T-helper 17 cell (primary cell): ENCODE measurements at regions not wholly inside any gene's neighbourhood (a gene's known extent, or its start where the extent isn't known, plus 50 kb on each side); places are given as distances from the start of the nearest gene placed in this dataset.

Source experiments
- ATAC-seq: fragments of 150-1000 bp; cut with Tn5 transposase; 2 replicates; pipeline ENCODE4 v1.10.0; 2021; ENCODE audit warnings: mild to moderate bottlenecking, moderate library complexity
- DNase-seq, 3 donors: peaks; one replicate each; pipeline versions ENCODE4 v3.0.0 to v3.0.0-alpha.2; 2020 to 2021
- H3K9me3 ChIP-seq: one replicate; pipeline ENCODE4 v1.7.0; 2013; ENCODE audit warnings: low read length, mild to moderate bottlenecking; ENCODE audit not compliant: control insufficient read depth, poor library complexity, severe bottlenecking
- H3K27ac Mint-ChIP-seq: one replicate; pipeline ENCODE4 v1.8.0; 2022; ENCODE audit warnings: mild to moderate bottlenecking, moderate library complexity, mixed read lengths
- H3K27me3 Mint-ChIP-seq: one replicate; pipeline ENCODE4 v1.8.0; 2022; ENCODE audit warnings: mixed read lengths
- H3K36me3 Mint-ChIP-seq: one replicate; pipeline ENCODE4 v1.8.0; 2022; ENCODE audit warnings: low read depth, mixed read lengths
- H3K4me1 Mint-ChIP-seq: one replicate; pipeline ENCODE4 v1.8.0; 2022; ENCODE audit warnings: mild to moderate bottlenecking, mixed read lengths
- H3K4me3 Mint-ChIP-seq: one replicate; pipeline ENCODE4 v1.8.0; 2022; ENCODE audit warnings: mild to moderate bottlenecking, moderate library complexity, mixed read lengths

- H3K4me1 Mint-ChIP-seq = no peaks in the 10 kb centered on the region
- H3K27ac Mint-ChIP-seq = no peak overlapping the region
- no peaks in the 10 kb centered on the region for H3K36me3 Mint-ChIP-seq
- no peak overlapping the region for H3K4me3 Mint-ChIP-seq
- H3K9me3 ChIP-seq = no peaks in the 10 kb centered on the region
- no peaks in the 10 kb centered on the region for H3K27me3 Mint-ChIP-seq
- ATAC-seq = no peak
- DNase-seq = no peak
These were observed 177.9 kb upstream of the DUSP10 start for GRCh38 chr1:221919743-221920142.

GRCh38 chr1:221919341-221919740 is 177.5 kb upstream of the DUSP10 start:
- Mint-ChIP-seq H3K27me3 (no peaks in the 10 kb centered on the region), H3K36me3 (no peaks in the 10 kb centered on the region), H3K4me1 (no peaks in the 10 kb centered on the region), H3K4me3 (no peak overlapping the region), H3K27ac (no peak overlapping the region)
- H3K9me3 ChIP-seq = no peaks in the 10 kb centered on the region
- ATAC-seq (no peak), DNase-seq (no peak)

GRCh38 chr1:221916176-221916575 is 174.3 kb upstream of the DUSP10 start:
- ATAC-seq (no peak), DNase-seq (no peak)
- peaks cover 4% of the 10 kb centered on the region for H3K4me1 Mint-ChIP-seq
- H3K4me3 Mint-ChIP-seq = no peak overlapping the region
- H3K27me3 Mint-ChIP-seq = no peaks in the 10 kb centered on the region
- H3K9me3 ChIP-seq = no peaks in the 10 kb centered on the region
- H3K27ac Mint-ChIP-seq = no peak overlapping the region
- H3K36me3 Mint-ChIP-seq = no peaks in the 10 kb centered on the region

DNA sequence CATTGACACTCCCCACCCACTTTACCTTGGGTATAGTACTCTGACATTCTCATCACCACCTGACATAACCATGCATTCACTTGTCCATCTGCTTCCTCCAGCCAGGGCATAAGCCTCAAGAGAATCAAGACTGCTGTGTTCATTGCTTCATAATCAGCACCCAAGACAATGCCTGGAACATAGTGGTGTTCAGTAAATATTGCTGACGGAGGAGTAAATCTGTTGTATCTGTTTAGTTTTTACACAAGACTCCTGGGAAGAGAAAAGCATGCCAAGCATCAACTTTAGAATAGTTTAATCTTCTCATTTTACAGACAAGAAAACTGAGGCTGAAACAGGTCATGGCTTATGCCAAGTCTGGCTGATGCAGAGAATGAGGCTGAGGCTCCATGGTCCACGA is 173.9 kb upstream of the DUSP10 start:
- Mint-ChIP-seq H3K4me3 (no peak overlapping the region), H3K27me3 (no peaks in the 10 kb centered on the region), H3K27ac (no peak overlapping the region), H3K36me3 (no peaks in the 10 kb centered on the region), H3K4me1 (peaks cover 4% of the 10 kb centered on the region)
- no peaks in the 10 kb centered on the region for H3K9me3 ChIP-seq
- ATAC-seq = no peak
- no peak for DNase-seq

- Mint-ChIP-seq H3K27me3 (peaks cover 15% of the 10 kb centered on the region), H3K4me1 (peaks cover 4% of the 10 kb centered on the region), H3K4me3 (no peak overlapping the region), H3K36me3 (no peaks in the 10 kb centered on the region), H3K27ac (no peak overlapping the region)
- DNase-seq = no peak
- ATAC-seq = no peak
- H3K9me3 ChIP-seq = no peaks in the 10 kb centered on the region
These were observed 171.5 kb upstream of the DUSP10 start for GRCh38 chr1:221913351-221913892.

- H3K4me1 Mint-ChIP-seq = peaks cover 4% of the 10 kb centered on the region
- no peak overlapping the region for H3K27ac Mint-ChIP-seq
- peaks cover 22% of the 10 kb centered on the region for H3K27me3 Mint-ChIP-seq
- H3K36me3 Mint-ChIP-seq = peaks cover 2% of the 10 kb centered on the region
- H3K4me3 Mint-ChIP-seq = no peak overlapping the region
- DNase-seq (no peak), ATAC-seq (no peak)
- no peaks in the 10 kb centered on the region for H3K9me3 ChIP-seq
These were observed 170.3 kb upstream of the DUSP10 start for GRCh38 chr1:221912230-221912629.

- no peaks in the 10 kb centered on the region for H3K9me3 ChIP-seq
- ATAC-seq (no peak), DNase-seq (no peak)
- Mint-ChIP-seq H3K4me3 (no peak overlapping the region), H3K27me3 (peaks cover 22% of the 10 kb centered on the region), H3K4me1 (peaks cover 4% of the 10 kb centered on the region), H3K27ac (no peak overlapping the region), H3K36me3 (peaks cover 2% of the 10 kb centered on the region)
These were observed 169.8 kb upstream of the DUSP10 start for GRCh38 chr1:221911714-221912113.

- H3K9me3 ChIP-seq = no peaks in the 10 kb centered on the region
- no peak overlapping the region for H3K27ac Mint-ChIP-seq
- H3K4me3 Mint-ChIP-seq = no peak overlapping the region
- H3K27me3 Mint-ChIP-seq = peaks cover 22% of the 10 kb centered on the region
- H3K36me3 Mint-ChIP-seq = peaks cover 2% of the 10 kb centered on the region
- H3K4me1 Mint-ChIP-seq = peaks cover 4% of the 10 kb centered on the region
- DNase-seq = no peak
- no peak for ATAC-seq
These were observed 168.3 kb upstream of the DUSP10 start for GRCh38 chr1:221910222-221910621.

DNA sequence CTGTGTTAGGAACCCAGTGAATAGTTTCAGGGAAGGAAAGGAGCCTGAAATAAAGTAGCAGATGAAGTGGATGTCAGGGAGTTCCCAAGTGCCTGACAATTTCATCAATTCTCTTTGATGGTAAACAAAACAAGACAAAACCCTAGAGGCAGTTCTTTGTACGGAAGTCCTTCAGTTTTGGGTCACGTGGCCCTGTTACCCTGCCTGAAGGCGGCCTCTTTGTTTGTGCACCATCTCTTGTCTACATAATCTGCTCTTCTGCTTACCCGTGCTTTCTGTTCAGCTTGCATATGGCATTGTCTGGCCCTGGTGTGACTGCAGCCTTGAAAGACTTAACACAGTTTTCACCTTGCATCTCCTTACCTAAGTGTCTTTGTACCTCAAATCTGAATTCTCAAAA is 166.7 kb upstream of the DUSP10 start:
- H3K4me1 Mint-ChIP-seq = peaks cover 4% of the 10 kb centered on the region
- ATAC-seq (no peak), DNase-seq (no peak)
- peaks cover 27% of the 10 kb centered on the region for H3K27me3 Mint-ChIP-seq
- H3K27ac Mint-ChIP-seq = no peak overlapping the region
- peaks cover 2% of the 10 kb centered on the region for H3K36me3 Mint-ChIP-seq
- no peak overlapping the region for H3K4me3 Mint-ChIP-seq
- no peaks in the 10 kb centered on the region for H3K9me3 ChIP-seq

GRCh38 chr1:221907166-221907932 is 165.5 kb upstream of the DUSP10 start:
- Mint-ChIP-seq H3K4me3 (no peak overlapping the region), H3K27ac (no peak overlapping the region), H3K36me3 (peaks cover 2% of the 10 kb centered on the region), H3K4me1 (peaks cover 4% of the 10 kb centered on the region), H3K27me3 (peaks cover 27% of the 10 kb centered on the region)
- ATAC-seq = no peak
- no peaks in the 10 kb centered on the region for H3K9me3 ChIP-seq
- no peak for DNase-seq

- Mint-ChIP-seq H3K4me1 (no peaks in the 10 kb centered on the region), H3K4me3 (no peak overlapping the region), H3K27me3 (peaks cover 27% of the 10 kb centered on the region), H3K27ac (no peak overlapping the region), H3K36me3 (peaks cover 2% of the 10 kb centered on the region)
- no peaks in the 10 kb centered on the region for H3K9me3 ChIP-seq
- no peak for DNase-seq
- no peak for ATAC-seq
These were observed 163.9 kb upstream of the DUSP10 start for GRCh38 chr1:221905802-221906201.

GRCh38 chr1:221904319-221904718 is 162.4 kb upstream of the DUSP10 start:
- Mint-ChIP-seq H3K36me3 (peaks cover 2% of the 10 kb centered on the region), H3K27me3 (peaks cover 19% of the 10 kb centered on the region), H3K4me1 (no peaks in the 10 kb centered on the region), H3K4me3 (no peak overlapping the region), H3K27ac (no peak overlapping the region)
- ATAC-seq (no peak), DNase-seq (no peak)
- no peaks in the 10 kb centered on the region for H3K9me3 ChIP-seq

- DNase-seq (no peak), ATAC-seq (no peak)
- Mint-ChIP-seq H3K36me3 (peaks cover 2% of the 10 kb centered on the region), H3K4me3 (no peak overlapping the region), H3K27ac (no peak overlapping the region), H3K27me3 (peaks cover 13% of the 10 kb centered on the region), H3K4me1 (no peaks in the 10 kb centered on the region)
- no peaks in the 10 kb centered on the region for H3K9me3 ChIP-seq
These were observed 161.7 kb upstream of the DUSP10 start for GRCh38 chr1:221903594-221903993.

- Mint-ChIP-seq H3K4me3 (no peak overlapping the region), H3K4me1 (no peaks in the 10 kb centered on the region), H3K36me3 (no peaks in the 10 kb centered on the region), H3K27me3 (peaks cover 7% of the 10 kb centered on the region), H3K27ac (no peak overlapping the region)
- no peak for DNase-seq
- ATAC-seq = no peak
- no peaks in the 10 kb centered on the region for H3K9me3 ChIP-seq
These were observed 161.1 kb upstream of the DUSP10 start for GRCh38 chr1:221902961-221903360.
